ENCODE measurements at regions not wholly inside any gene's neighbourhood (a gene's known extent, or its start where the extent isn't known, plus 50 kb on each side); places are given as distances from the start of the nearest gene placed in this dataset.

DNA sequence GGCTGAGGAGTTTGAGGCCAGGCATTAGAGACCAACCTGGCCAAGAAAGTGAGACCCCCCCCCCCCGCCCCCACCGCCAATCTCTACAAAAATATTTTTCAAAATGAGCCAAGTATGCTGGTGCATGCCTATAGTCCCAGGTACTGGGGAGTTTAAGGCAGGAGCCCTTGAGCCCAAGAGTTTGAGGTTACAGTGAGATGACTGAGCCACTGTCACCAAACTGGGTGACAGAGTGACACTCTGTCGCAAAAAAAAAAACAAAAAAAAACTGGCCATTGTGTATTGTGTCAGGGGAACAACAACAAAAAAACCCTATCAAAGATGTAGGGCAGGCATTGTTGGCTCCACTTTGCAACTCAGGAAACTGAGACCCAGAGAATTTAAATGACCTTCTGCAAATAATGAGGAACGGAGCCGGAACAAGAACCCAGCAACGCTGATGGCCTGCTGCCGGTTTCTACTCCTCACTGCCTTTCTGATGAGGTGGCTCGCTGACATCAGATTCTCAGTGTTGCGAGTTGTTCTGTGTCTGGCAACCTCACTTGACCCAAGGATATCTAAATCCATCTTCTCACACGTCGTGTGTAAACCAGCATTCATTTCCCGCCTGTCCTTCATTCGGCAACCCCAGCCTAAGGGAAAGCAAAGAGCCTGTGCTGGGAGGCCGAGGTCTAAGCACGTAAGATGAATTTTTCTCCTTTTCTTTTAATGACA lies 195.2 kb upstream of the CRY1 start:
- TF ChIP-seq POLR2AphosphoS5 (IDR thresholded peaks at IDR 0.05; ENCODE audit: low read depth, low read length) = no peak
- TF ChIP-seq TAF1 (IDR thresholded peaks at IDR 0.05; ENCODE audit: borderline replicate concordance, insufficient read depth, low read length) = no peak
